K562 (cell line): ENCODE measurements at regions not wholly inside any gene's neighbourhood (a gene's known extent, or its start where the extent isn't known, plus 50 kb on each side); places are given as distances from the start of the nearest gene placed in this dataset.

Source experiments
- AFF1 ChIP-seq, 2 experiments: fragments of 450-650 bp; IDR thresholded peaks; 2 replicates each; pipeline ENCODE4 v1.6.1; 2018; ENCODE audit warnings: mild to moderate bottlenecking in 2 of 2, low read depth in 1 of 2; ENCODE audit not compliant: partially characterized antibody in 2 of 2
- DMBX1 ChIP-seq: fragments of 250-450 bp; sonication (Bioruptor Pico); IDR thresholded peaks from 2 replicates; pipeline ENCODE4 v1.8.0; 2022; ENCODE audit warnings: inconsistent platforms, mild to moderate bottlenecking, moderate library complexity, borderline replicate concordance
- ESRRA ChIP-seq: fragments of 450-650 bp; IDR thresholded peaks from 2 replicates; pipeline ENCODE4 v1.6.1; 2014; ENCODE audit warnings: low read depth, mild to moderate bottlenecking, moderate library complexity, borderline replicate concordance
- FOXM1 ChIP-seq, 2 experiments: fragments of 450-650 bp in 1 of 2; sonication (generic) in 1 of 2; formaldehyde crosslinking in 1 of 2; IDR thresholded peaks; 2 replicates each; pipeline versions ENCODE4 v1.6.1 to v1.9.0; 2017 to 2022; ENCODE audit warnings: low read depth in 2 of 2, mild to moderate bottlenecking in 2 of 2, missing genetic modification reagents in 1 of 2, moderate library complexity in 1 of 2
- HDAC2 ChIP-seq: fragments of 450-650 bp; IDR thresholded peaks from 2 replicates; pipeline ENCODE4 v1.6.1; 2016; ENCODE audit warnings: mild to moderate bottlenecking
- NR2C2 ChIP-seq, 2 experiments: fragments of 200-800 bp in 1 of 2; sonication (Bioruptor generic) in 1 of 2; sonication (generic) in 1 of 2; formaldehyde crosslinking in 1 of 2; IDR thresholded peaks; 2 replicates each; pipeline versions ENCODE4 v1.6.1 to v1.8.0; 2016 to 2022; ENCODE audit warnings: mild to moderate bottlenecking in 1 of 2, missing compliant biosample characterization in 1 of 2, missing genetic modification characterization in 1 of 2, missing genetic modification reagents in 1 of 2
- PRMT5 ChIP-seq: sonication (generic); formaldehyde crosslinking; IDR thresholded peaks from 2 replicates; pipeline ENCODE4 v1.5.0; 2020; ENCODE audit warnings: missing genetic modification reagents
- SMARCA4 ChIP-seq: fragments of 450-650 bp; IDR thresholded peaks from 2 replicates; pipeline ENCODE4 v1.6.1; 2016
- SMARCA5 ChIP-seq: fragments of 450-650 bp; IDR thresholded peaks from 2 replicates; pipeline ENCODE4 v1.6.1; 2016
- SRSF1 ChIP-seq: fragments of 200-400 bp; formaldehyde crosslinking; IDR thresholded peaks from 2 replicates; pipeline ENCODE4 v1.6.1; 2017; ENCODE audit warnings: mild to moderate bottlenecking, low read depth, low read length, moderate library complexity
- TEAD2 ChIP-seq: fragments of 450-650 bp; IDR thresholded peaks from 2 replicates; pipeline ENCODE4 v1.6.1; 2016; ENCODE audit warnings: missing genetic modification characterization, control low read depth, missing compliant biosample characterization
- USF2 ChIP-seq: sonication (generic); formaldehyde crosslinking; IDR thresholded peaks from 2 replicates; pipeline ENCODE4 v1.5.0; 2020; ENCODE audit warnings: missing genetic modification reagents
- ZNF644 ChIP-seq: fragments of 200-800 bp; sonication (Bioruptor generic); IDR thresholded peaks from 2 replicates; pipeline ENCODE4 v1.6.1; 2016; ENCODE audit warnings: low read depth, missing genetic modification characterization, missing compliant biosample characterization

GRCh38 chr5:141742866-141743851 is 61.1 kb upstream of the ARAP3 start (continued):
- TF ChIP-seq AFF1 (IDR thresholded peaks at IDR 0.05; ENCODE audit: low read depth in 1 of 2, partially characterized antibody in 2 of 2), result peak in 1 of 2 experiments; percentile 75
- TF ChIP-seq FOXM1 (IDR thresholded peaks at IDR 0.05; ENCODE audit: low read depth), result no peak
- 0 out of 2 replicates have a peak, but pooled peaks have one; percentile 42 for TF ChIP-seq FOXM1 (CRISPR knock-in tag; IDR thresholded peaks at IDR 0.05; ENCODE audit: low read depth)
- peak; percentile 54; the same call in 1 of the 2 replicates for TF ChIP-seq NR2C2 (CRISPR knock-in tag; IDR thresholded peaks at IDR 0.05)
- no peak for TF ChIP-seq NR2C2 (tag; IDR thresholded peaks at IDR 0.05)
- no peak for TF ChIP-seq USF2 (CRISPR knock-in tag)
- TF ChIP-seq DMBX1, result peak; percentile 51; the same call in 1 of the 2 replicates
- TF ChIP-seq TEAD2 (tag), result no peak
- TF ChIP-seq SMARCA5, result no peak
- TF ChIP-seq SRSF1, result no peak
- TF ChIP-seq SMARCA4, result no peak
- TF ChIP-seq HDAC2, result 0 out of 2 replicates have a peak, but pooled peaks have one; percentile 34
- TF ChIP-seq PRMT5 (CRISPR knock-in tag), result peak; percentile 84; the same call in 1 of the 2 replicates
- TF ChIP-seq ESRRA, result no peak
- 0 out of 2 replicates have a peak, but pooled peaks have one; percentile 33 for TF ChIP-seq ZNF644 (tag)
